A549 (cell line): ENCODE measurements at regions not wholly inside any gene's neighbourhood (a gene's known extent, or its start where the extent isn't known, plus 50 kb on each side); places are given as distances from the start of the nearest gene placed in this dataset.

Experiments used
- ATAC-seq, 2 experiments: fragments of 200-7000 bp in 1 of 2; fragments of >200 bp in 1 of 2; cut with Nextera tagmentation in 1 of 2; cut with Tn5 transposase in 1 of 2; 3 replicates each; pipeline versions ENCODE4 v1.8.0 to v1.9.1; 2018 to 2020; ENCODE audit warnings: mild to moderate bottlenecking in 1 of 2, moderate library complexity in 1 of 2
- CTCF ChIA-PET: fragments of 300-600 bp; sonication (Branson Sonifier 250); formaldehyde crosslinking; extraction: SDS; loops from one replicate; lab custom pipeline; 2021; ENCODE audit warnings: antibody characterized with exemption, inconsistent platforms; lab: Yijun Ruan, JAX
- POLR2A ChIA-PET: fragments of 350-600 bp; formaldehyde crosslinking; extraction: SDS; loops from one replicate; lab custom pipeline; 2021; ENCODE audit warnings: antibody characterized with exemption, inconsistent platforms; lab: Yijun Ruan, JAX
- DNase-seq, 2 experiments: peaks; one replicate each; pipeline versions ENCODE4 v3.0.0 to v3.0.0-alpha.2; 2011 to 2016; ENCODE audit warnings: low read depth in 1 of 2, low spot score in 1 of 2
- FAIRE-seq: peaks from 2 replicates; lab custom pipeline; 2011; peaks lifted over from hg19 to GRCh38; lab: Jason Lieb, UNC
- H3K27ac ChIP-seq, 2 experiments: fragments of >200 bp; sonication (Bioruptor Twin); formaldehyde crosslinking; 3 replicates each; pipeline ENCODE4 v1.5.1; 2016 to 2017
- H3K4me1 ChIP-seq: fragments of >200 bp; sonication (Bioruptor Twin); formaldehyde crosslinking; 3 replicates; pipeline ENCODE4 v1.6.1; 2016
- H3K4me2 ChIP-seq: fragments of >200 bp; sonication (Bioruptor Twin); formaldehyde crosslinking; 3 replicates; pipeline ENCODE4 v1.6.1; 2016
- H3K4me3 ChIP-seq: fragments of >200 bp; sonication (Bioruptor Twin); formaldehyde crosslinking; 3 replicates; pipeline ENCODE4 v1.5.1; 2016
- H3K9me3 ChIP-seq: fragments of >200 bp; sonication (Bioruptor Twin); formaldehyde crosslinking; 3 replicates; pipeline ENCODE4 v1.6.1; 2016
- CHD2 ChIP-seq: fragments of 150-350 bp; IDR thresholded peaks from 2 replicates; pipeline ENCODE4 v1.6.1; 2014; ENCODE audit warnings: low read length; ENCODE audit not compliant: partially characterized antibody
- FOSL2 ChIP-seq, 2 experiments: fragments of 450-650 bp in 1 of 2; fragments of >200 bp in 1 of 2; sonication (Bioruptor Twin) in 1 of 2; formaldehyde crosslinking; IDR thresholded peaks; 2 replicates each; pipeline versions ENCODE4 v1.5.0 to v1.6.1; 2016 to 2020; ENCODE audit warnings: mild to moderate bottlenecking in 1 of 2, moderate library complexity in 1 of 2
- HOXA7 ChIP-seq: fragments of 250-450 bp; sonication (Bioruptor Pico); IDR thresholded peaks from 2 replicates; pipeline ENCODE4 v1.5.0; 2020; ENCODE audit warnings: mild to moderate bottlenecking, moderate library complexity
- HOXB5 ChIP-seq: fragments of 250-450 bp; sonication (Bioruptor Pico); IDR thresholded peaks from 2 replicates; pipeline ENCODE4 v1.5.0; 2020; ENCODE audit warnings: mild to moderate bottlenecking, moderate library complexity
- NR3C1 ChIP-seq: fragments of >200 bp; sonication (Bioruptor Twin); formaldehyde crosslinking; IDR thresholded peaks from 3 replicates; pipeline ENCODE4 v1.6.1; 2017
- PHF8 ChIP-seq: fragments of 200-600 bp; sonication (generic); IDR thresholded peaks from 2 replicates; pipeline ENCODE4 v1.6.1; 2016; ENCODE audit warnings: low read depth, mild to moderate bottlenecking, antibody characterized with exemption, moderate library complexity, borderline replicate concordance
- RAD21 ChIP-seq, 2 experiments: fragments of >200 bp in 1 of 2; sonication (Bioruptor Twin) in 1 of 2; formaldehyde crosslinking in 1 of 2; IDR thresholded peaks in 1 of 2; conservative IDR thresholded peaks in 1 of 2; 2 replicates in 1 of 2; 3 replicates in 1 of 2; pipeline ENCODE4 v1.6.1; 2012 to 2018; ENCODE audit warnings: inconsistent platforms in 1 of 2
- SMC3 ChIP-seq: fragments of >200 bp; sonication (Bioruptor Twin); formaldehyde crosslinking; IDR thresholded peaks from 3 replicates; pipeline ENCODE4 v1.6.1; 2018; ENCODE audit warnings: inconsistent platforms
- ZC3H11A ChIP-seq: fragments of 450-650 bp; IDR thresholded peaks from 2 replicates; pipeline ENCODE4 v1.6.1; 2014; ENCODE audit warnings: antibody characterized with exemption, mild to moderate bottlenecking
- WGBS: methylation state at CpG from one replicate; pipeline ENCODE4 v1.1.6; 2017; ENCODE audit errors: missing lambda C conversion rate; 5-methylcytosine and 5-hydroxymethylcytosine counted together
- TF ChIP-seq, protein P1 (sequence below): fragments of 200-600 bp; sonication (generic); IDR thresholded peaks from 2 replicates; pipeline ENCODE4 v1.6.1; 2016; ENCODE audit warnings: antibody characterized with exemption, mild to moderate bottlenecking, moderate library complexity
- TF ChIP-seq, protein P2 (sequence below): fragments of 450-650 bp; IDR thresholded peaks from 2 replicates; pipeline ENCODE4 v1.6.1; 2014; ENCODE audit warnings: antibody characterized with exemption
- TF ChIP-seq, protein P3 (sequence below): IDR thresholded peaks from 2 replicates; pipeline ENCODE4 v1.6.1; 2012

DNA sequence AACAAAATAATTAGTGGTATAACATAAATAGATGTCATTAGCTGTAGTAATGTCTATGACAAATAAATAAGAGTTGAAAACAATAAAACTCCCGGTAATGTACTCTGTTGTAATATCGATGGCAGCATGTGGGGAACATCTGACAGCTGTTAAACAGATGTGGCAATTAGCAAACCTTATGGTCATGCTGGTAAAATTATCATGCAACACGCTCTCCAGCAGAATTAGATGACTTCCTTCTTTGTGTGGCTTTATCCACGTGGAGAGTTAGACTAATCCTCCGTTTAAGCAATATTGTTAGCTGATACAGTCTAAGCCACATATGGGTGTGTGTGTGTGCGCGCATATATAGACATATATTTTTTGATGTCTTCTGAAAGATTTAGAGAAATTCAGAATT lies 77.7 kb upstream of the ZFP64 start (continued):
- TF ChIP-seq, protein P1, sequence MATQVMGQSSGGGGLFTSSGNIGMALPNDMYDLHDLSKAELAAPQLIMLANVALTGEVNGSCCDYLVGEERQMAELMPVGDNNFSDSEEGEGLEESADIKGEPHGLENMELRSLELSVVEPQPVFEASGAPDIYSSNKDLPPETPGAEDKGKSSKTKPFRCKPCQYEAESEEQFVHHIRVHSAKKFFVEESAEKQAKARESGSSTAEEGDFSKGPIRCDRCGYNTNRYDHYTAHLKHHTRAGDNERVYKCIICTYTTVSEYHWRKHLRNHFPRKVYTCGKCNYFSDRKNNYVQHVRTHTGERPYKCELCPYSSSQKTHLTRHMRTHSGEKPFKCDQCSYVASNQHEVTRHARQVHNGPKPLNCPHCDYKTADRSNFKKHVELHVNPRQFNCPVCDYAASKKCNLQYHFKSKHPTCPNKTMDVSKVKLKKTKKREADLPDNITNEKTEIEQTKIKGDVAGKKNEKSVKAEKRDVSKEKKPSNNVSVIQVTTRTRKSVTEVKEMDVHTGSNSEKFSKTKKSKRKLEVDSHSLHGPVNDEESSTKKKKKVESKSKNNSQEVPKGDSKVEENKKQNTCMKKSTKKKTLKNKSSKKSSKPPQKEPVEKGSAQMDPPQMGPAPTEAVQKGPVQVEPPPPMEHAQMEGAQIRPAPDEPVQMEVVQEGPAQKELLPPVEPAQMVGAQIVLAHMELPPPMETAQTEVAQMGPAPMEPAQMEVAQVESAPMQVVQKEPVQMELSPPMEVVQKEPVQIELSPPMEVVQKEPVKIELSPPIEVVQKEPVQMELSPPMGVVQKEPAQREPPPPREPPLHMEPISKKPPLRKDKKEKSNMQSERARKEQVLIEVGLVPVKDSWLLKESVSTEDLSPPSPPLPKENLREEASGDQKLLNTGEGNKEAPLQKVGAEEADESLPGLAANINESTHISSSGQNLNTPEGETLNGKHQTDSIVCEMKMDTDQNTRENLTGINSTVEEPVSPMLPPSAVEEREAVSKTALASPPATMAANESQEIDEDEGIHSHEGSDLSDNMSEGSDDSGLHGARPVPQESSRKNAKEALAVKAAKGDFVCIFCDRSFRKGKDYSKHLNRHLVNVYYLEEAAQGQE, result no peak
- no peak for TF ChIP-seq RAD21 (conservative IDR thresholded peaks at IDR 0.05 in 1 of 2, IDR thresholded peaks at IDR 0.05 in 1 of 2)
- TF ChIP-seq, all 56 proteins: peak for 0

DNA sequence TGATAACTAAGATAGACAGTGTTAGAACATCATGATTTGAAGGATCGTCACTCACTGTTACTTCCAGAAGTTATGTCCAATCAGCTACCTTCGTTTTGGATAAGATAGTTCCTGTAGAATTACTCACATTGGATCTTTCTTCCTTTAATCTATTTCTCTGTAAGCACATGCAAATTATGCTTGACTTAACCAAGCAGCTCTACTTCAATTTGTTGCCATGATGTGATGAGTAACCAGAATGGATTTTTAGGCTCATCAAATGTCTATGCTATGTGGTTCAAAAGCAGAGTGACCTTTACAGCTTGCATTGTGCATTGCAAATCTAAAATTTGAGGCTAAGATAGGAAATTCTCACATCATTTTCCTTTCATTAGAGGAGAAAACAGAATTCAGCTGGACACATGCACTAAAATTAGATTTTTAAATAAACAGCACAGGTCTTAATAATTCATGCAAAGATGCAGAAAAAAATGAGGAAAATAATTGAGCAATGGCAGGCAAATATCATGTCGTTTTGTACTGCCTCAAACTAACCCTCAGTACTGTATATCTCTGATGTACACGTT lies 76.7 kb upstream of the ZFP64 start:
- CTCF ChIA-PET, result no interaction called here
- POLR2A ChIA-PET, result no interaction called here
- H3K4me1 ChIP-seq, result no peaks in the 10 kb centered on the region
- TF ChIP-seq PHF8, result no peak
- TF ChIP-seq HOXB5 (CRISPR knock-in tag), result no peak
- no peak for TF ChIP-seq SMC3
- no peak for TF ChIP-seq FOSL2 (IDR thresholded peaks at IDR 0.05)
- no peak for TF ChIP-seq FOSL2 (CRISPR knock-in tag; IDR thresholded peaks at IDR 0.05)
- TF ChIP-seq, protein P2, sequence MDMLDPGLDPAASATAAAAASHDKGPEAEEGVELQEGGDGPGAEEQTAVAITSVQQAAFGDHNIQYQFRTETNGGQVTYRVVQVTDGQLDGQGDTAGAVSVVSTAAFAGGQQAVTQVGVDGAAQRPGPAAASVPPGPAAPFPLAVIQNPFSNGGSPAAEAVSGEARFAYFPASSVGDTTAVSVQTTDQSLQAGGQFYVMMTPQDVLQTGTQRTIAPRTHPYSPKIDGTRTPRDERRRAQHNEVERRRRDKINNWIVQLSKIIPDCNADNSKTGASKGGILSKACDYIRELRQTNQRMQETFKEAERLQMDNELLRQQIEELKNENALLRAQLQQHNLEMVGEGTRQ, result no peak
- no peak for TF ChIP-seq CHD2
- H3K9me3 ChIP-seq, result no peaks in the 10 kb centered on the region; the same call in 2 of the 3 replicates
- WGBS, result 19% methylated on average over 4 of the region's 4 CpGs
- H3K4me3 ChIP-seq, result no peak overlapping the region
- H3K4me2 ChIP-seq, result no peak overlapping the region
- no peak for FAIRE-seq
- no peak overlapping the region for H3K27ac ChIP-seq
- no peak for ATAC-seq
- DNase-seq, result no peak

DNA sequence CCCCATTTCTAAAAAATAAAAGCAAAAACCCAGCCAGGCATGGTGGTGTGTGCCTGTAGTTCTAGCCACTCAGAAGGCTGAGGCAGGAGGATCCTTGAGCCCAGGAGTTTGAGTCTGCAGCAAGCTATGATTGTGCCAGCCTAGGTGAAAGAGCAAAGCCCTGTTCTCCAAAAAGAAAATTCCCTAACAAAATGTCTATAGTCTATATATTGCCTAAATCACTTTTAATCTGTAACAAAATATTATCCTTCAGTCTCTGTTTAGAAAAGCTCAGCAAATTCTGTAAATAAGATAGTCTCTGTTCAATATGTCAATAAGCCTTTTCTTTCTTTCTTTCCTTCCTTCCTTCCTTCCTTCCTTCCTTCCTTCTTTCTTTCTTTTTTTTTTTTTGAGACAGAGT lies 75.8 kb upstream of the ZFP64 start:
- FAIRE-seq, result no peak

More for the DNA sequence above, 75.8 kb upstream of the ZFP64 start:
- H3K4me3 ChIP-seq, result no peak overlapping the region
- H3K9me3 ChIP-seq, result no peaks in the 10 kb centered on the region; the same call in 2 of the 3 replicates
- no peak overlapping the region for H3K27ac ChIP-seq
- ChIA-PET POLR2A (no interaction called here), CTCF (interaction anchor here (1.3 kb wide), 1 partner anchor 141 kb away, joined by 3 read pairs; no protein-coding TSS in a partner anchor)
- no peak overlapping the region for H3K4me2 ChIP-seq
- DNase-seq, result no peak
- H3K4me1 ChIP-seq, result no peaks in the 10 kb centered on the region
- no peak for ATAC-seq
- TF ChIP-seq, protein P3, sequence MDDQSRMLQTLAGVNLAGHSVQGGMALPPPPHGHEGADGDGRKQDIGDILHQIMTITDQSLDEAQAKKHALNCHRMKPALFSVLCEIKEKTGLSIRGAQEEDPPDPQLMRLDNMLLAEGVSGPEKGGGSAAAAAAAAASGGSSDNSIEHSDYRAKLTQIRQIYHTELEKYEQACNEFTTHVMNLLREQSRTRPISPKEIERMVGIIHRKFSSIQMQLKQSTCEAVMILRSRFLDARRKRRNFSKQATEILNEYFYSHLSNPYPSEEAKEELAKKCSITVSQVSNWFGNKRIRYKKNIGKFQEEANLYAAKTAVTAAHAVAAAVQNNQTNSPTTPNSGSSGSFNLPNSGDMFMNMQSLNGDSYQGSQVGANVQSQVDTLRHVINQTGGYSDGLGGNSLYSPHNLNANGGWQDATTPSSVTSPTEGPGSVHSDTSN, result no peak
- TF ChIP-seq HOXA7, result no peak
- TF ChIP-seq, protein P1, result no peak
- no peak for TF ChIP-seq ZC3H11A
- TF ChIP-seq NR3C1, result no peak
